Loucy (cell line): ENCODE measurements at regions not wholly inside any gene's neighbourhood (a gene's known extent, or its start where the extent isn't known, plus 50 kb on each side); places are given as distances from the start of the nearest gene placed in this dataset.

Experiments used
- CTCF ChIP-seq: fragments of 200-600 bp; sonication (generic); conservative IDR thresholded peaks from 2 replicates; pipeline ENCODE4 v1.5.1; 2014; ENCODE audit warnings: mild to moderate bottlenecking, antibody characterized with exemption, low read length
- EZH2phosphoT487 ChIP-seq: fragments of 200-600 bp; IDR thresholded peaks from 2 replicates; pipeline ENCODE4 v1.6.1; 2018; ENCODE audit warnings: antibody characterized with exemption, mild to moderate bottlenecking, moderate library complexity, borderline replicate concordance

- no peak for TF ChIP-seq CTCF
- no peak for TF ChIP-seq EZH2phosphoT487
These were observed 586.6 kb downstream of the DNAH5 start for GRCh38 chr5:13357929-13358328.
